Colon (tissue), 2 donors: ENCODE measurements at regions not wholly inside any gene's neighbourhood (a gene's known extent, or its start where the extent isn't known, plus 50 kb on each side); places are given as distances from the start of the nearest gene placed in this dataset.

ENCODE experiments used
- FAIRE-seq: peaks from 2 replicates; lab custom pipeline; 2012; peaks lifted over from hg19 to GRCh38; lab: Jason Lieb, UNC
- donor health status: control.
- donor health status: control.

DNA sequence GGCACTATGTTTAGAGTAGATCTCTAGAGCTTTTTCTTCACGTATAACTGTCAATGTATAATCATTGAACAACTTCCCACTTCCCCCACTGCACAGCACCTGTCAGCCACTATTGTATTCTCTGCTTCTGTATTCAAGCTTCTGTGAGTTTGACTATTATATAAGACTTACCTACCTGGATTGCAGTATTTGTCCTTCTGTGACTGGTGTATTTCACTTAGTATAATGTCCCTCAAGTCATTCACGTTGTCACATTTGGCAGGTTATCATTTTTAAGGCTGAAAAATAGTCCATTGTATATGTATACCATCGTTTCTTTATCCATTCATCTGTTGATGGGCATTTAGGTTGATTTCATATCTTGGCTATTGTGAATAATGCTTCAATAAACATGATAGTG, 969.5 kb upstream of the B3GALT2 start:
- FAIRE-seq: no peak

DNA sequence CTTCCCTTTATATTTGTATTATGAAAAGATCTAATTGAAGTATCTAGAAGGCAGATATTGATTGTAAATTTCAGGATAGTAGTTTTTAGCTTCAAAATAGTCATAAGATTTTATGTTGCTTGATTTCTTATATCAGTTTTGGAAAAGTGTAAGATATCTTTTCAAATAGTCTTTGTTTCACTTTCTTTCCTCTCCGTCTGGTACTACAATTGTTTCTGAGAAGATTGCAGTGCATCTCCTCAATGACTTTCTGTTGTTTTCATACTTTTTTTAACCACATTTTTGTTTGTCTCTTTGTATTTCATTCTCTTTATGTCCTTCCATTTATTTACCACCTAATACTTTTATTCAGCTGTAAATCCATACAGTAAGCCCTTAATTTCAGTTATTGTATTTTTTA, 964.6 kb upstream of the B3GALT2 start:
- FAIRE-seq: no peak

GRCh38 chr1:194150242-194150641, 963.8 kb upstream of the B3GALT2 start:
- no peak for FAIRE-seq

DNA sequence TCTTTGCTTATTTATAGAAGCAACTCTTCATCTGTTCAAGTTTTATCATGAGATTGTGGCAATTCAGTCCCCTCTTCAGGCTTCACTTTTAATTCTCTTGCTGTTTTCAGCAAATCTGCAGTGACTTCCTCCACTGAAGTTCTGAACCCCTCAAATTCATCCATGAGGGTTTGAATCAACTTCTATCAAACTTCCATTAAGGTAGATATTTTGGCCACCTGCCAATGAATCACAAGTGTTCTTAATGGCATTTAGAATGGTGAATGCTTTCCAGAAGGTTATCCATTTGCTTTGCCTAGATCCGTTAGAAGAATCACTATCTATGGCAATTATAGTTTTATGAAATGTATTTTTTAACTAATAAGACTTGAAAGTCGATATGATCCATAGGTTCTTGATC, 946.7 kb upstream of the B3GALT2 start:
- FAIRE-seq: no peak

DNA sequence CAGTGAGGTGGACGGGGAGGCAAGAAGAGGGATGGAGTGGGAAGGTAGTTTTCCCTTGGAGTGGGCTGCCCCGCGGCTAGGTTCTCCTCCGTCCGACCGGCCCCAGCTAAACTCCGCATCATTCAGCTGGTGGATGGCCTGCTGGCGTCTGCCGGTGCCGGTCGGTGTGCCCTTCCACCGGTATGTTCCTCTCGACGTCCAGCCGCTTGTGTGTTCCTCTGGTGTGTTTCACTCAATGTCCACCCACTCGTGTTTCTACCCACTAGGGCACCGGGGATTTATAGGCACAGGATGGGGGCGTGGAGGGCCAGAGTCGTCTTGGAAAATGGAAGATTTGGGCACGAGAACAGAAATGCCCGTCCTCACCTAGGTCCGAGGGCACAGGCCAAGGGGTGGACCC, 931.7 kb upstream of the B3GALT2 start:
- no peak for FAIRE-seq

DNA sequence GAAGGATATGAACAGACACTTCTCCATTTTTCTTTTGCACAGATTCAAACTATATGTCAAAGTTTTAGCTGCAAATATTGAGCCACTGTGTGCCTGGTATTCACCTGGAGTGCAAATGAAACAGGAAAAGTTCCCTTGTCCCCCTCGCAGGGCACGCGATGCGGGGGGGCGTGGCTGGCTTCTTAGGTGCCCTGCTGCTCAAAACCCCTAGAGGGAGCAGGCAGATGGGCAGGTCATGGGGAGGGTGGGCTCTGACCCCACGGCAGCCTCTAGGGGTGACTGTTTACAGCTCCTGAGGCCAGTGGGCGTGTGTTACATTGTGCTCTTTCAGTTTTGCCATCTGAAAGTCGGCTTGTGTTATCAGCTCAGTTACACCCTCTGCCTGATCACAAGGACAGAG, 931.2 kb upstream of the B3GALT2 start:
- no peak for FAIRE-seq

DNA sequence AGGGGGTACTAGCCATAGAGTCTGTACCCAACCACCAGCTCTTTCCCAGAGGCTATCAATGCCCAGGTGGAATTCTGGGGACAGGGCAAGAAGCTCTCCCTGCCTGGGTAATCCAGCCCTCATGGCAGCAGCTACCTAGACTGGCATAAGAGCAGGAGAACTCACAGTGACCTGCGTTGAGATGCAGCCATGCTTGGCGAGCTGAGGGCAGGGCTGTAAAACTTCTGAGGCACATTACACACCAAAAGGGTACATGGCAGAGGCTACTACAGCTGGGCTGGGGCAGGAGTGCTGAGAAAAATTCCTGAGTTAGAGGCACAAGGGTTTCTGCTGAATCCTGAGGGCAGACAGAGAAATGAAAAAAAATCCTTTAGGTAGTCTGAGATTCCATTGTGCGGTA, 927.9 kb upstream of the B3GALT2 start:
- FAIRE-seq: no peak

- no peak for FAIRE-seq
Measured at GRCh38 chr1:194105381-194105780, 919.0 kb upstream of the B3GALT2 start.

DNA sequence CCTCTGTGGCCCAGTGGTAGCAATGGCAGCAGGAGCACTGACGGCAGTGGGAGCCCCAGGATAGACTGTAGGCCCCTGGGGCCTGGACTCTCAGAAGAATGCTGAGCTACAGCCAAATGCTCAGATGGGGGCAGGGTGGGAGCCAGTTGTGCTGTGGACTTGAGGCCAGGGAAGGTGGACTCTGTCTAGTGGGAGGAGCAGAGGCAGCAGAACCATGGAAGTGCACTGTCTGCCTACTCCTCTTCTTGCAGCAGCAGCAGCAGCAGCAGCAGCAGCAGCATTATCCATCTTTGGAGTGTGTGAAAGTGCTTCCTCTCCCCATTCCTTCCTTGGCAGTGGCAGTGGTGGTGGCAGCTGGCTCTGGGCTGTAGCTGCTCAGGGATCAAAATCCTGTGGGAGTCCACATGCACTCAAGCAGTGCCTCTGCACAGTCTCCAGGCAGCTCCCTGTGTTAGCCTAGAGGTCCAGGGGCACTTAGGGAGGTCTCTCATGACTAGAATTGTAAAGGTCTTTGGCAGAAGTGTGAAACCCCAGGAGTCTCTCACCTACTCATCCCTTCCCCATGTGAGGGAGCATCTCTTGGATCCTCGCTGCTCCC, 917.9 kb upstream of the B3GALT2 start:
- no peak for FAIRE-seq

DNA sequence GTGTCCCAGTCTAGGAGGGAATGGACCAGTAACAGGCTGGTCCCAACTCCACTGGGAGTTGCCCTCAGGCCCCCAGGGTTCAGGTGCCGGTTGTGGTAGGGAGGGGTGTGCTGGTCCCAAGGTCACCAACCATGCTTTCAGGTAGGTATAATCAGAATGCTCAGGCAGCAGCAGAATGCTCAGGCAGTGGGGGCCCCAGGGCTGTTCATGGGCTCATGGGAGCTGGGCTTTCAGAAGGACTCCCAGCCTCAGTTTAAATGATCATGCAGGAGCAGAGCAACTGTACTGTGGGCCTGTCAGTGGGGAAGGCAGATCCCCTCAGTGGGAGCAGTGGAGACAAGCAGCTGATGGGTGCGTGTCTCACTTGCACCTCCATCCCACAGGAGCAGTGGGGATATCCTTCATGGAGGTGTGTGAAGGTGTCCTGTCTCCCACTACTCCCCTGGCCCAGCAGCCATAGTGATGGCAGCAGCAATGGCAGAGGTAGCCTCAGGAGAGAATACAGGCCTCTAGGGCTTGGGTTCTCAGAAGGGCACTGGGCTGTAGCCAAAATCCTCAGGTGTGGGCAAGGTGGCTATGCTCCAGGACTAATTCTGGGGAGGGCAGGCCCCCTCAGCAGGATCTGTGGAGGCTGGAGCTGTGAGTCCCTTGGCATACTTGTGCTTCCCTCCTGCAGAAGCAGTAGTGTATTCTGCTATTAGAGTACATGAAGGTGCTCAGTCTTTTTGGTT, 917.3 kb upstream of the B3GALT2 start:
- no peak for FAIRE-seq

- FAIRE-seq: no peak
Measured at GRCh38 chr1:194103101-194103500, 916.7 kb upstream of the B3GALT2 start.

DNA sequence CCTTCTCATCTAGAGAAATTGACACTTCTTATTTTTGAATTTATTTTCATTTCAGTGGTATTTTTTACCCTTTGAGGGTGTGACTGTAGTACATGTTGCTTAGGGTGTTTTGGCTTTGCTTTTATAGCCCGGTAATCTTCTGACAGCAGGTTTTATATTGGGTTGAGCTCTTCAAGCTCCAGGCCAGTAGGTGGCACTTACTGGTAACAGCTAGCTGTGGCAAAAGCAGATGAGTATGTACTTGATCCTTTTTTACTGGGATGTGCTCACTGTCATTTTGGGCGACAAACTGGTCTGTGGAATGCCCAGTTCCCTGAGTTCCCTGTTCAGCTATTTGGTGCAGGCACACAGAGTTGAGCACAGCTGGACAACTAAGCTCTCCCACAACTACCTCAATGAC, 916.2 kb upstream of the B3GALT2 start:
- FAIRE-seq: no peak

DNA sequence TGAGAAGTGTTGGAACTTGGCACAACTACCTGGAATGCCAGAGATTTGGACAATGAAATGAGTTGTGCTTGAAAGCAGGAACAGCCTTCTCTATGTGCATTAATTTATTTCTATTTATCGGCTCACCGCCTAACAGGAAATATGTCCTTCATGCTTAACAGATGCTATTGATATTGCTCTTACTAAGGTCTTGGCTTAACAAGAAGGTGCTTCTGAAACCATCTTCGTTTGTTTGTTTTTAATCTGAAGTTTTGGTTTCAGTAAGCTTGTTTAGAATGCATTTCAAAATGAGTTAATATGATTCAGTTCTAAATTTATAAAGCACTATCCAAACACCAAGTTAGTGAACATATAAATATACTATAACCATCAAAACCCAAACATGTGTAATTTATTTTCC, 898.3 kb upstream of the B3GALT2 start:
- no peak for FAIRE-seq

- no peak for FAIRE-seq
Measured at GRCh38 chr1:194081444-194081843, 895.0 kb upstream of the B3GALT2 start.

DNA sequence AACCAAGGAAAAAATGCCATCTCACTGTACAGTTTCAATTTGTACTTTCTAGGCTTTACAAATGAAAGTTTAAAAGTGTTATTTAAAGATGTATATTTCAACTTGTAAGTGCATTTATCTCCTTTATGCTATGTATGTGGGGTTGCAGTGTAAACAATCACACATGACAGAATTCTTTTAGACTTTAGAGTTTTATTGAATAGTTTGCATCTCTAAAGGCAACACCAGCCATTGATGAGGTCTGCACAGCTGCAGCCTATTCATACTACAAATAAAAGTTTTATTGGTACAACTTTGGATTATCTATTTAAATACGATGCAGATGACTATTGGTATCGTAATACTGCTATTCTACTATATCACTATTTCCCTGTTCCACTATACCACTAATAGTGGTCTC, 894.4 kb upstream of the B3GALT2 start:
- FAIRE-seq: no peak

GRCh38 chr1:194078765-194079164, 892.4 kb upstream of the B3GALT2 start:
- FAIRE-seq: no peak

- FAIRE-seq: no peak
Measured at GRCh38 chr1:194076646-194077045, 890.2 kb upstream of the B3GALT2 start.

DNA sequence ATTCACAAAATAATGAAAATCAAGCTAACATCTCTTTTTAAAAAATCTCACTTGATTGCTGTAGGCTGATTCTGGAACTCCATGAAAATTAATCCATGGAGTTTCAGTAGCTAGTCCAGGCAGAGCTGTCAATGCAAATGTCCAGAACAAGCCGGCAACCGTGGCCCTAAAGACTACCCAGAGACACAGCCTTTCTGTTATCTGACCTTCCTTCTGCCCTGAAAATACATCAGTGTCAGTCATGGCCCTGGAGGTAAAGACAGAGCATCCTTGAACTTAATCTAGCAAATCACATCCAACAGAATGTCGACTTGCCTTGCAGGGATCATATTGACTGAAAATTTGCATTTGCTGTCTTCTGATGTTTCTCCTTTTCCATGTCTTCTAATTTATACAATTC, 887.4 kb upstream of the B3GALT2 start:
- no peak for FAIRE-seq

GRCh38 chr1:194071205-194071604, 884.8 kb upstream of the B3GALT2 start:
- FAIRE-seq: no peak

DNA sequence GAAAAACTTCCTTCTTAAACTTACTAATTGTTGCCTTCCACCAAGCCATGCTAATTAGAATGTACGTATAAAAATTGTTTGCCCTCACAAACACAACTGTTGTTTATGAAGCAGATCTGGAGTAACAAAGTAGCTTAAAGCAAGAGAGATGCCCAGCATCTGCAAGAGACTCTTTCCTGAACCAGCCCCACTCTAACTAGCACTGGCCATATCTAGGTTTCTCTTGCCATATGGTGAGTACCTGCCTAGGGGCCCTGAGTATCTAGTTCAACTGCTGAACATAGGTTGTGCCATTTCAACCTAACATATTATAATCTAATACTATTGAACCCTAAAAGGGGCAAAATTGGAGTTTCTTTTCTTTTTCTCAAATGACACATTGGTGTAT, 883.4 kb upstream of the B3GALT2 start:
- no peak for FAIRE-seq

DNA sequence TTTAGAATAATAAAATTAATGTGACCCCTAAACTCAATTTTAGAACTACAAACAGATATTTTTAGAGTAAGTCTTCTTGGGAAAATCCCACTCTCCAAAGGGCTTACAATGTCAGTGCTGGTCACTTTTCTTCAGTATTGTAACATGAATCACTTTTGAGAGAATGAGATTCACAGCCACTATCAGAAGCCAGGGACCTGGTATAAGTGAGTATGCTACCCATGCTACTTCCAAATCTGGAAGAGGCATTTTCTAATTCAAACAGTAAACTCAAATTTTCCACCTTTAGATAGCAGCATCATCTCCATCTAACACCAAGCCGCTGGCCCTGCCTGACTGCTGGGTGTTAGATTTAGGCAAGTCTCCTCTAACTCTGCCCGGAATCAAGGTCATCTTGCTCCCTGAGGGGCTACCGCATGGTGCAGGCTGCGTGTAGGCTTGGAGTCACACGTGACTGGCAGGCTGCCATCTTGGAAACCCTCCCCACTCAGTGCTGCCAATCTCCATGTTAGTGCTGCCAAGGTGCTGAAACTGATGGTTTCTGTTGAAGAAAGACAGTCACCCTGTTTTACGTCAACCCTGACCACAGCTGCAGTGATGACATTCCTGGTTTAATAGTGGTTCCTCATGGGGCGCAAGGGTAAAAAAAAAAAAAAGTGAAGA, 882.9 kb upstream of the B3GALT2 start:
- FAIRE-seq: no peak

GRCh38 chr1:194068446-194069167, 882.2 kb upstream of the B3GALT2 start:
- no peak for FAIRE-seq

- FAIRE-seq: no peak
Measured at GRCh38 chr1:194067772-194068171, 881.4 kb upstream of the B3GALT2 start.
